ENCODE measurements at regions not wholly inside any gene's neighbourhood (a gene's known extent, or its start where the extent isn't known, plus 50 kb on each side); places are given as distances from the start of the nearest gene placed in this dataset.

DNA sequence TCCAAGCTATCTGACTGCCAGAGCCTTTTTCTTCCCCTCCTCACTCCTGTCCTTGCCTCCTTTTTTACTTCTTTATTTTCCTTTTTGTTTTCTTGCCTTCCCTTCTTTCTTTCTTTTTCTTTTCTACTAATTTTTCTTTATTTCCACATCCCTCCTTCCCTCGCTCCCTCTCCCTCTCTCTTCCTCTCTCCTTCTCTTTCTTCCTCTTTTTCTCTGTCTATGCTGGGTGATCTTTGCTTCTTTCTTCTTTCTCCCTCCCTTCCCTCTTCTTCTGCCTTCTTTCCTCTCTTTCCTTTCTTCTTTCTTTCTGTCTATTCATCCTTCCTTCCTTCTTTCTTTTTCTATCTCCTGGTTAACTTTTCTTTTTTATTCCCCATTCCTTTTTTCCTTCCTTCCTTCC is 564.8 kb downstream of the NSUN3 start:
- TF ChIP-seq, protein P1, sequence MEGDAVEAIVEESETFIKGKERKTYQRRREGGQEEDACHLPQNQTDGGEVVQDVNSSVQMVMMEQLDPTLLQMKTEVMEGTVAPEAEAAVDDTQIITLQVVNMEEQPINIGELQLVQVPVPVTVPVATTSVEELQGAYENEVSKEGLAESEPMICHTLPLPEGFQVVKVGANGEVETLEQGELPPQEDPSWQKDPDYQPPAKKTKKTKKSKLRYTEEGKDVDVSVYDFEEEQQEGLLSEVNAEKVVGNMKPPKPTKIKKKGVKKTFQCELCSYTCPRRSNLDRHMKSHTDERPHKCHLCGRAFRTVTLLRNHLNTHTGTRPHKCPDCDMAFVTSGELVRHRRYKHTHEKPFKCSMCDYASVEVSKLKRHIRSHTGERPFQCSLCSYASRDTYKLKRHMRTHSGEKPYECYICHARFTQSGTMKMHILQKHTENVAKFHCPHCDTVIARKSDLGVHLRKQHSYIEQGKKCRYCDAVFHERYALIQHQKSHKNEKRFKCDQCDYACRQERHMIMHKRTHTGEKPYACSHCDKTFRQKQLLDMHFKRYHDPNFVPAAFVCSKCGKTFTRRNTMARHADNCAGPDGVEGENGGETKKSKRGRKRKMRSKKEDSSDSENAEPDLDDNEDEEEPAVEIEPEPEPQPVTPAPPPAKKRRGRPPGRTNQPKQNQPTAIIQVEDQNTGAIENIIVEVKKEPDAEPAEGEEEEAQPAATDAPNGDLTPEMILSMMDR (IDR thresholded peaks at IDR 0.05), result no peak
- TF ChIP-seq EZH2phosphoT487 (IDR thresholded peaks at IDR 0.05), result no peak
- TF ChIP-seq EZH2 (IDR thresholded peaks at IDR 0.05), result no peak

Measured in neural progenitor cell (in vitro differentiated cells).